Prostate gland (tissue), 2 donors: ENCODE measurements at regions not wholly inside any gene's neighbourhood (a gene's known extent, or its start where the extent isn't known, plus 50 kb on each side); places are given as distances from the start of the nearest gene placed in this dataset.

ENCODE experiments used
- POLR2AphosphoS5 ChIP-seq: sonication (generic); formaldehyde crosslinking; IDR thresholded peaks from one replicate; pipeline ENCODE4 v1.6.1; 2017; ENCODE audit warnings: antibody characterized with exemption
- TF ChIP-seq, protein P1 (sequence below), 4 experiments: fragments of 200-600 bp in 2 of 4; fragments of 450-650 bp in 2 of 4; sonication (generic) in 2 of 4; IDR thresholded peaks; 1 replicate in 3 of 4; 2 replicates in 1 of 4; pipeline ENCODE4 v1.5.1; 2016 to 2019; ENCODE audit warnings: antibody characterized with exemption in 4 of 4, mild to moderate bottlenecking in 2 of 4, moderate library complexity in 2 of 4

DNA sequence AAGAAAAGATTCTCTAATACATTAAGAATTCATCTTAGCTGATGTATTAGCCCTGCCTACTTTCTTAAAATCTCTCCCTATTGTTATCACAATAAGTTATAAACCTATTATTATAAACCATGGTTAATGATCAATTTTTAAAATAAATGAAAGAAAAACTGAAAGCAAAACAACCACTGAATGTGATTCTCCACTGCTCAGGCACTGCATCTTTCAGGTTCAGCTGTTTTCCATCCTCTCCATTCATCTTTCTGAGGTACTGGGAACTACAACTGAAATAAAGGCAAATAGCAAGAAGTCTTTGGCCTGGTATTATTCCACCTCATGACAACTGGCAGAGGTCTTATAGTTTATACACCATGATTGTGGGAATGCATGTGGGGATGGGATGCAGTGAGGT lies 798.9 kb upstream of the AADAT start:
- TF ChIP-seq, protein P1, sequence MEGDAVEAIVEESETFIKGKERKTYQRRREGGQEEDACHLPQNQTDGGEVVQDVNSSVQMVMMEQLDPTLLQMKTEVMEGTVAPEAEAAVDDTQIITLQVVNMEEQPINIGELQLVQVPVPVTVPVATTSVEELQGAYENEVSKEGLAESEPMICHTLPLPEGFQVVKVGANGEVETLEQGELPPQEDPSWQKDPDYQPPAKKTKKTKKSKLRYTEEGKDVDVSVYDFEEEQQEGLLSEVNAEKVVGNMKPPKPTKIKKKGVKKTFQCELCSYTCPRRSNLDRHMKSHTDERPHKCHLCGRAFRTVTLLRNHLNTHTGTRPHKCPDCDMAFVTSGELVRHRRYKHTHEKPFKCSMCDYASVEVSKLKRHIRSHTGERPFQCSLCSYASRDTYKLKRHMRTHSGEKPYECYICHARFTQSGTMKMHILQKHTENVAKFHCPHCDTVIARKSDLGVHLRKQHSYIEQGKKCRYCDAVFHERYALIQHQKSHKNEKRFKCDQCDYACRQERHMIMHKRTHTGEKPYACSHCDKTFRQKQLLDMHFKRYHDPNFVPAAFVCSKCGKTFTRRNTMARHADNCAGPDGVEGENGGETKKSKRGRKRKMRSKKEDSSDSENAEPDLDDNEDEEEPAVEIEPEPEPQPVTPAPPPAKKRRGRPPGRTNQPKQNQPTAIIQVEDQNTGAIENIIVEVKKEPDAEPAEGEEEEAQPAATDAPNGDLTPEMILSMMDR (IDR thresholded peaks at IDR 0.05) = no peak
- no peak for TF ChIP-seq POLR2AphosphoS5
